GM19025 (cell line): ENCODE measurements at regions not wholly inside any gene's neighbourhood (a gene's known extent, or its start where the extent isn't known, plus 50 kb on each side); places are given as distances from the start of the nearest gene placed in this dataset.
"Not testable (repeated sequence)": the region's sequence is repeated elsewhere in the genome, so short reads cannot be mapped to it uniquely, and the experiment has no call there.

Experiments used
- ATAC-seq: cut with Tn5 transposase; IDR thresholded peaks from one replicate; pipeline ENCODE4 v1.9.1; 2021; ENCODE audit warnings: mild to moderate bottlenecking, low read depth, moderate library complexity; ENCODE audit not compliant: unreplicated experiment

DNA sequence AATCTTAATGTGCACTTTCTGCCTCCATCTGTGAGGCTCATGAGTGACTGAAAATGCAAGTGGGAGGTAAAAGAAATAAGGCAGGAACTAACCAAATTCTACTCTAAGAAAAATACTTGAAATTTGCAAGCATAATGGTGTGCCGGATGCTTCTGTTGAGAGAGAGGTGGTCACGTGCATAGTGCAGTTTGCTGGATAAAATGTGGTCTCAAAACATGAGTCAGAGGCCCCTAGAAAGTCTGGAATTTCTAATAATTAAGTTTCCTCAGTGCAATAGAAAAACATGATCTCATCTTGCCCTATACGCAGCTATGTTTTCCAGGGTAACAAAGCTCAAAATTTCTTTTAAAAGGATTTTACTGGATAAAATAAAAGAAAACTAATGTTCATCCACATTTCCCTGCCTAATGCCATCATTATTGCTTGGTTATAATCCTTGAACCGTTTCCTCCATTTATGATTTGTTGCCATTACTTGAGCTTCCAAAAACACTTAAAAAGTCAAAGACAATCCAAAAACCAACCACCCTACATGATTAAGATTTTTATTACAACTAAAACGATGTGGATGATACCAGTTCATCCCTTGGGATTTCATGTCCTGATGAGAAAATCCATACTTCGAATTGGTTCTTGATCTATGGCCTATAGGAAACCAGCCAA, 351.7 kb upstream of the ARID1B start:
- ATAC-seq = no peak

DNA sequence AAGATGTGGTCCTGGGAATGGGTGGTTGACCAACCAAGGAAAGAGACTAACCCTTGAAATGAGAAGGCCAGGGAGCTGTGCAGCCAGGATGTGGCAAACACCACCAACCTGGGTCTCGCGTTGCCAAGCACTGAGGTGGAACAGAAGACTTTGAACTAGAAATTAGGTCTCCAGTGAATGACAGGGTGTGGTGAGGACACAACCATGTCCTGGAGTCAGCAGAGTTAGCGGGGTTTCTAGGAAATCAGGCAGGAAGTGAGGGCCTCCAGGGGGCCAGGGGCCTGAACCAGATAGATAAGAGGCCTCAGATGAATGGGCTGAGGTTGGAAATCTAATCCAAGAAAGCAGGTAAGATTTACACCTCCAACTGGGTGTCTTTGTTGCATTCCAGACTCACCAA, 353.3 kb upstream of the ARID1B start:
- no peak for ATAC-seq

DNA sequence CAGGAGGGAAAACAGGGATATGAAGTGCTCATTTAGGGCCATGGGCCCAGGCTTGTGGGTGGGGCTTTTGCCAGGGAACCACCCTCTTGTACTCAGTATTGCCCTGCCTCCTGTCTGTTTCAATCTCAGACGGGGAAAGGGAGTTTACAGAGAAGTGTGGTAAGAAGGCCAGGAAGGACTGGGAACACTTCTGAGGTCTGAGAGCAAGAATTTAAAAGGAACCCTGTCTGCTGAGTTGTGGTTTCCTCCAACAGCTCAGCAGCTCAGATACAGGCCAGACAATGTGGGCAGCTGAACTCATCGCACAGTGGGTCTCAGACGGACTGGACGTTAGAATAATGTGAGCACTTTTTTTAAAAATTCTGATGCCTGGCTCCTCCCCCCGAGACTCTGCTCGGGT, 354.1 kb upstream of the ARID1B start:
- ATAC-seq = no peak

- ATAC-seq = no peak
These were observed 355.2 kb upstream of the ARID1B start for GRCh38 chr6:156421933-156422332.

DNA sequence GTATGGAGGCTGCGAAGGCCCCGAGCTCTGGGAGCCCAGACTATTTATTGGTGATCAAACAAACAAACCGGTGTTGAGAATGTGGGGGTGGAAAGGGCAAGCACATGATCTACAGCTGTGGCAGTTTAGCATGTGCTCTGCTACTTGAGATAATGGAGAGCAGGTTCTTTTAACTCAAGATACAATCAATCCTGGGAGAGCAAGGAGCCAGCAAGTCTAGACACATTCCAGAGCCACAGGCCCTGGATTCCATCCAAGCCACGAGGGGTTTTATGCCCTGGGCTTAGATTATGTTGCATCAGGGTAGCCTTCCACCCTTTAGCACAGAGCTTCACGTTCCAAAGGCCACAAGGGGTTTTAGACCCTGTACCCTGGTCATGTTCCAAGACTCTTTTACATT, 355.9 kb upstream of the ARID1B start:
- ATAC-seq = not testable (repeated sequence)

GRCh38 chr6:156420172-156420993, 356.8 kb upstream of the ARID1B start:
- ATAC-seq = no peak

- ATAC-seq = no peak
These were observed 357.6 kb upstream of the ARID1B start for GRCh38 chr6:156419594-156419993.

- ATAC-seq = no peak
These were observed 358.9 kb upstream of the ARID1B start for GRCh38 chr6:156418253-156418652.

- no peak for ATAC-seq
These were observed 360.8 kb upstream of the ARID1B start for GRCh38 chr6:156416391-156416790.

- ATAC-seq = no peak
These were observed 364.0 kb upstream of the ARID1B start for GRCh38 chr6:156413154-156413553.

DNA sequence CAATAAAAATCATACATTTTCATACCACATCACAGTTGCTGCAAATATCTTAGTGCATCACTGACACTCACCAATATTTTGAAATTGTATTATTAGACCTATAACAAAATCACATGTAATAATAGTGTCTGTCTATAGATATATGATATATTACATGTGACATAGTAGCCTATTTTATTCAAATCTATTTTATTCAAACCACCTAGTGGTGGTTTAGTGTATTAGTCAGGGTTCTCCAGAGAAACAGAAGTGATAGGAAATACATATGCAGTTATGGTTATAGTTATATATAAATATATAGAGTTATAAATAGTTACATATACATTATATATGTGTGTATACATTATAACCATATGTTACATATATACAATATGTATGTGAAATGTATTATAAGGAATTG, 366.5 kb upstream of the ARID1B start:
- ATAC-seq = no peak

- no peak for ATAC-seq
These were observed 368.5 kb upstream of the ARID1B start for GRCh38 chr6:156408655-156409054.

DNA sequence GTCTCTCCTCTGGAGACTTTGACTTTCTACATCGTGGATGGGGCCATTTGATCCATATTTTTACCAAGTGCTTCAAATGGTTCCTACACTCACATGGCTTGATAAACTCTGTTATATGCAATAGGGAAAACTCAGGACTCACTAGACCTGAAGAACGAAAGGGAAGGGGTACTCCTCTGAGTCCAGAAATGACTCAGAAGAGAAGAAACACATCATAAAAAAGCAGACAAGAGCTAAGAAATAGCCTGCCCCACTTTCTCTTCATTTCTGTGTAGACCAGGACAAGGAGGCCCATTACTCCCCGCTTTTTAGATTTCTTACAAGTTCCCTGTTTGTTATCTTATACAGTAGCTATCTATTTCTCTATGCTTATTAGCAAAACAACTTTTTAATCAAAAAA, 369.8 kb upstream of the ARID1B start:
- no peak for ATAC-seq

DNA sequence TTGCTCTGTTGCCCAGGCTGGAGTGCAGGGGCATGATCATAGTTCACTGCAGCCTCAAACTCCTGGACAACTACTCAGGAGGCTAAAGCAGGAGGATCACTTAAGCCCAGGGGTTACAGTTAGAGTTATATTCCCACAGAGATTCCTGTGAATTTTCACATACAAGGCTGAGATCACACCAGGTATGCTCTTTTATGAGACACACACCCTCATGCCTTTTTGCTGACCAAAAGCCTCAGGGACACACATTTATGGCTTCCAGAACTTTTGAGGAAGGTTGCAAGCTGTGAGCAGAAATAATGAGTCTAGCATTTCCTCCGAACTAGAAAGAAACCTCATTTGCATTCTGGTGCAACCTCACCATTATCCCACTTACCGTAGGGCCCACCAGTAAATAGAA, 370.5 kb upstream of the ARID1B start:
- ATAC-seq = no peak

GRCh38 chr6:156406099-156406498, 371.1 kb upstream of the ARID1B start:
- no peak for ATAC-seq

GRCh38 chr6:156402628-156403027, 374.6 kb upstream of the ARID1B start:
- ATAC-seq = no peak

- ATAC-seq = no peak
These were observed 375.0 kb upstream of the ARID1B start for GRCh38 chr6:156402227-156402626.

DNA sequence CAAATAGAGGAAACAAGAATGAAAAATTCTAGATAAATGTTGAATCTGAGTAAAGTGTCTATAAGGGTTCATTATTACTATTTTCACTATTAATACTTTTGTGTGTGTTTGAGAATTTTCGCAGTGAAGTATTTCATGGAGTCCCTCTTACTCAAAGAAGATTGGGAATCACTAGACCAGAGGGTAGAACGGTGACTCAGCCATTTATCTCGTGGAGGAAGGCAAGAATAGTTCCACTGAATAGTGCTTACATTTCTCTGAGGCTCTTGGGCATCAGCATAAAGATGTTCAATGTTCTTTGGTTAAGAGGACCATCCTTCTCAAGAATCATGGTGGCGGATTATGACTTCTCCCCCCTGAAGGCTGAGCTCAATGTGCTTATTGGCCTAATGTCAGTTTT, 376.7 kb upstream of the ARID1B start:
- no peak for ATAC-seq

DNA sequence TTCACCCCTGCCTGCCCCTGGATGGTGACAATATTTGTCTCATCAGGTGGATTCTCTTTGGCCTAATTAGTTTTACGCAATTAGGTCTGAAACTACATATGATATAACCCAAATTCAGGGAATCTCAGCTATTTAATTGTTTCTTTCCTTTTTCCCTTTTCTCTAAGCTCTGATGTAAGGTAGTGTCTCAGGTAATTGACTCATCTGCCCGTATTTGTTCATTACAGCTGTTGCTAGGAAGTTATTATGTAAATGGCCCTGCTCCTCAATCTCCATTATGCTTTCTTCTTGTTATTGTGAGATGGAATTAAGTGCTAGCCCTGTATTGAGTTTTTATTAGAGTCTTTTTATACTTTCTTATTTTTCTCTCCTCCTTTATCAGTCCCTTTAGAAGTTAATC, 378.2 kb upstream of the ARID1B start:
- ATAC-seq = no peak

DNA sequence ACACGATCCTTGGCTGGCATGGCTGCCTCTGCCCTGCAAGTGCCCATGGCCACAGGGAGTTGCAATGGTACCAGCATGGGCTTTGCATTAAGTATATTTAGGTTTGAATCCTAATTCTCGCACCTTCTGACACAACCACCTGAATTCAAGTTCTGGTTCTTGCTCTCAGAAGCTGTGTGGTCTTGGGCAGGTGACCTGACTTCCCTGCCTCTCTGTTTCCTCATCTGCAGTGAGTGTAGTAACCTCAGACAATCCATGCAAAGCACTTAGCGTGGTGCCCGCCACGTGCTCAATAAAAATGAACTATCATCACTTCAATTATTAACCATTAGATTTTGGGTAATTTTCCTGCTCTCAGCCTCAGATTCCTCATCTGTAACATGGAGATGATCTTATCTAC, 378.8 kb upstream of the ARID1B start:
- ATAC-seq = no peak

DNA sequence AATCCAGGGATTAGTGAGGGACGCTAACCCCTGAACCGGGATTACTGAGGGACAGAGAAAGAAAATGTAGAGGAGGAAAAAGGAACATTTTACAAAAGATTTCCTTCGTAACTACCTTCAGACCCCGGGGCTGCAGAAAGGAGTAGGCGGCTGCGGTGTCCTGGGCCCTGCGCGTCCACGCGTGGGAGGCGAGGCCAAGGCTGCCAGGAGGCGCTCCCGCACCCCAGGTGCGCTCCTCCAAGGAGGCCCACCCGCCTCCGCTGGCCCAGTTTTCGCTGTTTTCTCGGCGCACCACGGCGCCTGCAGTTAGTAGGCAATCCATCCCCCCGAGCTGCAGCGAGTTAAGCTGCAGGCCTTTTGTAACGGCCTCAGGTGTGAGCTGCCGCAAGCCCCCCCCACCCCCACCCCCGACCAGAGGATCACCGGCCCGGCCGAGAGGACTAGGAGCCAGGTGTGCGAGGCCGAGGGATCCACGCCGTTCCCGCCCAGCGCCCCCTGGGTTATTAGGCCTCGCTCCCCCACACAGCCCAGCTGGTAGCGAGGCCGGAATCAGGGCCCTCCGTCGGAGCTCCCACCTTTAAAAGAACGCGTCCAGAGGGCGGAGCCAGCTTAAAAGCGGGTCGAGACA, 380.3 kb upstream of the ARID1B start:
- no peak for ATAC-seq
